H9 (cell line): ENCODE measurements at regions not wholly inside any gene's neighbourhood (a gene's known extent, or its start where the extent isn't known, plus 50 kb on each side); places are given as distances from the start of the nearest gene placed in this dataset.

Source experiments
- DNase-seq: peaks from one replicate; pipeline ENCODE4 v3.0.0-alpha.2; 2017
- H2AFZ ChIP-seq: one replicate; pipeline ENCODE4 v1.6.1; 2013; ENCODE audit warnings: mild to moderate bottlenecking, low read length, control low read depth, moderate library complexity
- H2AK5ac ChIP-seq: 2 replicates; pipeline ENCODE4 v1.6.1; 2013; ENCODE audit warnings: low read length, control low read depth, mixed read lengths; ENCODE audit not compliant: insufficient read length
- H2BK120ac ChIP-seq: one replicate; pipeline ENCODE4 v1.6.1; 2013; ENCODE audit warnings: low read depth, mild to moderate bottlenecking, low read length, control low read depth, inconsistent platforms; ENCODE audit not compliant: poor library complexity, severe bottlenecking
- H2BK12ac ChIP-seq: 2 replicates; pipeline ENCODE4 v1.6.1; 2013; ENCODE audit warnings: low read length, control low read depth, mixed read lengths, low read depth; ENCODE audit not compliant: insufficient read length
- H2BK15ac ChIP-seq: 2 replicates; pipeline ENCODE4 v1.6.1; 2013; ENCODE audit warnings: low read depth, low read length, control low read depth
- H2BK20ac ChIP-seq: one replicate; pipeline ENCODE4 v1.6.1; 2013; ENCODE audit warnings: low read depth, mild to moderate bottlenecking, low read length, control low read depth, inconsistent platforms; ENCODE audit not compliant: poor library complexity, severe bottlenecking
- H2BK5ac ChIP-seq: 2 replicates; pipeline ENCODE4 v1.6.1; 2013; ENCODE audit warnings: low read length, control low read depth, mixed read lengths; ENCODE audit not compliant: insufficient read length
- H3K14ac ChIP-seq: 2 replicates; pipeline ENCODE4 v1.6.1; 2013; ENCODE audit warnings: low read length, control low read depth; ENCODE audit not compliant: insufficient read depth
- H3K18ac ChIP-seq: 2 replicates; pipeline ENCODE4 v1.6.1; 2013; ENCODE audit warnings: low read depth, mild to moderate bottlenecking, mixed read lengths, low read length, control low read depth; ENCODE audit not compliant: insufficient read length
- H3K23ac ChIP-seq: 2 replicates; pipeline ENCODE4 v1.6.1; 2013; ENCODE audit warnings: low read length, control low read depth, mixed read lengths, low read depth; ENCODE audit not compliant: insufficient read length
- H3K23me2 ChIP-seq: 2 replicates; pipeline ENCODE4 v1.6.1; 2013; ENCODE audit warnings: low read depth, mild to moderate bottlenecking, mixed read lengths, low read length, control low read depth; ENCODE audit not compliant: insufficient read length, poor library complexity, severe bottlenecking
- H3K27ac ChIP-seq: 2 replicates; pipeline ENCODE4 v1.5.1; 2013; ENCODE audit warnings: low read length, control low read depth, mixed read lengths, low read depth; ENCODE audit not compliant: insufficient read length
- H3K27me3 ChIP-seq: 2 replicates; pipeline ENCODE4 v1.6.1; 2013; ENCODE audit warnings: low read length, control low read depth, inconsistent platforms; ENCODE audit not compliant: insufficient read depth
- H3K4ac ChIP-seq: 2 replicates; pipeline ENCODE4 v1.6.1; 2013; ENCODE audit warnings: low read depth, mild to moderate bottlenecking, control low read depth, inconsistent platforms, low read length, moderate library complexity
- H3K4me1 ChIP-seq: 2 replicates; pipeline ENCODE4 v1.6.1; 2013; ENCODE audit warnings: low read length, control low read depth, inconsistent platforms; ENCODE audit not compliant: insufficient read depth
- H3K4me2 ChIP-seq: 2 replicates; pipeline ENCODE4 v1.6.1; 2013; ENCODE audit warnings: low read length, control low read depth, mixed read lengths; ENCODE audit not compliant: insufficient read length, insufficient read depth
- H3K56ac ChIP-seq: 2 replicates; pipeline ENCODE4 v1.6.1; 2013; ENCODE audit warnings: low read depth, mild to moderate bottlenecking, mixed read lengths, low read length, control low read depth; ENCODE audit not compliant: insufficient read length
- H3K79me1 ChIP-seq: 2 replicates; pipeline ENCODE4 v1.6.1; 2013; ENCODE audit warnings: low read depth, mild to moderate bottlenecking, moderate library complexity, low read length, control low read depth, inconsistent platforms; ENCODE audit not compliant: insufficient read depth, poor library complexity, severe bottlenecking
- H3K79me2 ChIP-seq: 2 replicates; pipeline ENCODE4 v1.6.1; 2013; ENCODE audit warnings: low read length, control low read depth, inconsistent platforms; ENCODE audit not compliant: insufficient read depth
- H3K9ac ChIP-seq: 2 replicates; pipeline ENCODE4 v1.6.1; 2013; ENCODE audit warnings: low read length, control low read depth, mixed read lengths; ENCODE audit not compliant: insufficient read length; ENCODE audit errors: extremely low read depth
- H3K9me3 ChIP-seq: one replicate; pipeline ENCODE4 v1.6.1; 2013; ENCODE audit warnings: low read depth, low read length, inconsistent platforms; ENCODE audit not compliant: control insufficient read depth
- H3T11ph ChIP-seq: one replicate; pipeline ENCODE4 v1.6.1; 2013; ENCODE audit warnings: mild to moderate bottlenecking, low read length, control low read depth, inconsistent platforms
- H4K20me1 ChIP-seq: one replicate; pipeline ENCODE4 v1.6.1; 2013; ENCODE audit not compliant: control insufficient read depth, insufficient read length, insufficient read depth
- H4K5ac ChIP-seq: 2 replicates; pipeline ENCODE4 v1.6.1; 2013; ENCODE audit warnings: low read depth, mild to moderate bottlenecking, mixed read lengths, low read length, control low read depth; ENCODE audit not compliant: insufficient read length
- H4K8ac ChIP-seq: replicated peaks from 2 replicates; pipeline ENCODE4 v1.6.1; 2013; ENCODE audit warnings: low read length, control low read depth, mixed read lengths, low read depth; ENCODE audit not compliant: insufficient read length
- H4K91ac ChIP-seq: 2 replicates; pipeline ENCODE4 v1.6.1; 2013; ENCODE audit warnings: low read depth, mild to moderate bottlenecking, moderate library complexity, mixed read lengths, low read length, control low read depth; ENCODE audit not compliant: insufficient read length
- H3K27ac Mint-ChIP-seq, 3 experiments: 2 replicates in 2 of 3; 3 replicates in 1 of 3; pipeline ENCODE4 v1.8.0; 2020 to 2021; ENCODE audit warnings: mixed read lengths in 3 of 3, mild to moderate bottlenecking in 1 of 3, moderate library complexity in 1 of 3
- H3K27me3 Mint-ChIP-seq: 2 replicates; pipeline ENCODE4 v1.8.0; 2021; ENCODE audit warnings: low read depth, mild to moderate bottlenecking, moderate library complexity, mixed read lengths
- H3K36me3 Mint-ChIP-seq, 3 experiments: 2 replicates in 2 of 3; 3 replicates in 1 of 3; pipeline ENCODE4 v1.8.0; 2020 to 2021; ENCODE audit warnings: low read depth in 3 of 3, mixed read lengths in 3 of 3; ENCODE audit not compliant: insufficient read depth in 1 of 3
- H3K4me1 Mint-ChIP-seq, 2 experiments: 2 replicates each; pipeline ENCODE4 v1.8.0; 2020; ENCODE audit warnings: mixed read lengths in 2 of 2
- H3K4me3 Mint-ChIP-seq, 2 experiments: 2 replicates in 1 of 2; 3 replicates in 1 of 2; pipeline ENCODE4 v1.8.0; 2020 to 2021; ENCODE audit warnings: mild to moderate bottlenecking in 2 of 2, mixed read lengths in 2 of 2, moderate library complexity in 1 of 2
- H3K9me3 Mint-ChIP-seq, 2 experiments: 2 replicates in 1 of 2; 3 replicates in 1 of 2; pipeline ENCODE4 v1.8.0; 2020; ENCODE audit warnings: mild to moderate bottlenecking in 2 of 2, mixed read lengths in 2 of 2, moderate library complexity in 1 of 2
- CTCF ChIP-seq: fragments of 200-600 bp; sonication (generic); conservative IDR thresholded peaks from 3 replicates; pipeline ENCODE4 v1.8.0; 2021; ENCODE audit warnings: antibody characterized with exemption, mild to moderate bottlenecking
- WGBS: extraction: QIAGEN DNeasy Blood & Tissue Kit; methylation state at CpG from one replicate; pipeline ENCODE4 v1.1.7; 2013; ENCODE audit warnings: missing lambda C conversion rate, low lambda C conversion rate, mixed read lengths; ENCODE audit not compliant: insufficient read length; ENCODE audit errors: extremely low coverage; 5-methylcytosine and 5-hydroxymethylcytosine counted together

GRCh38 chr7:125427676-125428075, 498.1 kb upstream of the POT1 start:
- H3K14ac ChIP-seq = no peak overlapping the region
- no peaks in the 10 kb centered on the region for H3K23me2 ChIP-seq
- no peak overlapping the region for H3K4ac ChIP-seq
- H4K91ac ChIP-seq = no peak overlapping the region
- no peaks in the 10 kb centered on the region; the same call in 1 of the 2 replicates for H3K4me1 ChIP-seq
- H3K36me3 Mint-ChIP-seq = no peaks in the 10 kb centered on the region
- H2AFZ ChIP-seq = no peak overlapping the region
- no peak overlapping the region for H2BK20ac ChIP-seq
- H3K9me3 Mint-ChIP-seq = no peaks in the 10 kb centered on the region
- no peaks in the 10 kb centered on the region for H3K27me3 ChIP-seq
- no peak for TF ChIP-seq CTCF
- H4K20me1 ChIP-seq = no peaks in the 10 kb centered on the region
- H3K27ac ChIP-seq = no peak overlapping the region
- no peaks in the 10 kb centered on the region for H3K27me3 Mint-ChIP-seq
- no peak overlapping the region for H3K4me2 ChIP-seq
- no peak overlapping the region for H3K9ac ChIP-seq
- no peaks in the 10 kb centered on the region for H3K79me1 ChIP-seq
- DNase-seq = no peak
- no peak overlapping the region for H2BK120ac ChIP-seq
- no peak overlapping the region for H3K23ac ChIP-seq
- H2AK5ac ChIP-seq = no peak overlapping the region
- H3K9me3 ChIP-seq = no peaks in the 10 kb centered on the region
- WGBS = no CpG with 5 or more reads among the region's 1 CpG
- no peak overlapping the region for H4K8ac ChIP-seq
- peaks cover 0 to 5% of the 10 kb centered on the region in 2 experiments; a peak in 2 of 4 replicates for H3K4me1 Mint-ChIP-seq
- no peak overlapping the region for H2BK12ac ChIP-seq
- no peak overlapping the region for H3K18ac ChIP-seq
- H4K5ac ChIP-seq = no peak overlapping the region
- H3K79me2 ChIP-seq = no peaks in the 10 kb centered on the region
- no peak overlapping the region for H2BK5ac ChIP-seq
- H3T11ph ChIP-seq = no peak overlapping the region
- no peak overlapping the region for H2BK15ac ChIP-seq
- no peak overlapping the region for H3K56ac ChIP-seq
- H3K4me3 Mint-ChIP-seq = no peak overlapping the region
- no peak overlapping the region; a peak in 1 of 7 replicates for H3K27ac Mint-ChIP-seq
